HT-29 (cell line): ENCODE measurements at regions not wholly inside any gene's neighbourhood (a gene's known extent, or its start where the extent isn't known, plus 50 kb on each side); places are given as distances from the start of the nearest gene placed in this dataset.
A peak's percentile ranks its signal among the peaks of the same experiment; 100 is the strongest.

Experiments
- DNase-seq: peaks from one replicate; pipeline ENCODE4 v3.0.0-alpha.2; 2015; ENCODE audit warnings: low spot score

DNA sequence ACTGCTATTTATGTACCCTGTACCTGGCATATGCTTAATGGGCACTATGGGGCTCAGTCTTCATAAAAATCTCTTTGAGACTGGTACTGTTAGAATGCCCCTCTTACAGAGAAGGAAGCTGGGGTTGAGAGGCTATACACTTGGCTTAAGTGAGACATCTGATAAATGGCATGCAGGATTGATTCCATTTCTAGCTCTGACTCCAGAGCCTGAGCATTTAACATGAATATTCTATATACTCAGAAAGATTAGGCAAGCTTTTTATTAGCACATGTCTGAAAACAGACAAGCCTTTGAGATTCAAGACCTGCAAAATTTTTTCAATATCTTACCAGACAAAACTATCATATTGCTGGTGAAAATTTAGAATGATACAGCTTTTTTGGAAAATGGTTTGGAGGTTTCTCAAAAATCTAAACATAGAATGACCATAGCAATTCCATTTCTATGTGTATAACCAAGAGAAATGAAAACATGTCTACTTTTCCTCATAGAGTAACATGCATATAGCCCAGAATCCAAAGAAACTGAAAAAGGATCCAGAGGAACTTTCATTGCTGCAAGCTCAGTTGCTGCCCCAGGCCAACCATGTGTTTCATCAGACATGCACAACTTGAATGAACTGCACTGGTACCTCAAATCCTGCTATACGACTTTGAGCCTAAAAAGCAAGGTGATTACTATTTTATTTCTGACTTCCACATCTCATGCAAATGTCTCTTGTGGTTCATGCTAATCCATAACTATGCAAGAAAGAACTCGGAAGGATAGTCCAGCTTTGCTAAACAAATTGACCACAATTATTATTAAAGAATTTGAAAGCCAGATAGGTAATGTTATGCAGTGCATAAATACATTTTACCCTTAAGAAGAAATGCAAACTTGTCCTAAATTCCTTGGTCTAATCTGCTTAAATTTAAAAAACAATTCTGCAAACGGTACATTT lies 389.0 kb upstream of the GRIA1 start:
- no peak for DNase-seq

DNA sequence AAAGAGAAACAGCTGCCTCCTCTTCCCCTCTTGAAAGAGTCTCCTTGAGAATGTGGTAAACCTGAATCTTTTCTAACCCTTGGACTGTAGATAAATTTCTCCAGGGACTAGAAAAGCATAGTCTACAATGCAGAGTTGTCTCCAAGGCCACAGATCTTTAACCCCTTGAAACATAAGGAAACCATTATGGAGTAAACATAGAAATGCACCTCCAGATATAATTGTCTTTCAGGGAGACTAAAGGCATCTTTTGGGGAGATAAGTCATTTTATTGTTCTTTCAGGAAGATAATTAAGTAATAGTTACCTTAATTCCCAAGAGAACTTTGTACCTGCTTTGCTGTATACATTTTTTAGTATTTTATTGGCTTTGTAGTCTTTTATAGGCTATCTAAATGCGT lies 373.6 kb upstream of the GRIA1 start:
- DNase-seq = no peak

DNA sequence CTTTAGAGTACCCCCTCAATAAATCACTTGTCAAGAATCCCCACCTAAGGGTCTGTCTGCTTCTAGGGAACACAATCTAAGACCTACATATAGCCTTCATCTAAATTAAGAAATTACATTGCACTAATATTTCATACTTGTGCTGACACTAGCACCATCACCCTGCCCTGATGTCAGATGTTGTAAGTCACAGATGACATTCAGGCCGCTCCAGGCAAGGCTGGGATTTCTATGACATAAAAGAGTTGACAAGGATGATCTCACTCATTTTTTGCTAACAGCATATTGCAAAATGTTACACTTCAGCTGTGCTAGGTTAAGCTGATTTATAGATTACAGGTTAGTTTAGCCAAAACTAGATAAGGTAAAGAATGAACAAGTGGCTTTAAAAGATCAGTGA lies 372.5 kb upstream of the GRIA1 start:
- DNase-seq = no peak

DNA sequence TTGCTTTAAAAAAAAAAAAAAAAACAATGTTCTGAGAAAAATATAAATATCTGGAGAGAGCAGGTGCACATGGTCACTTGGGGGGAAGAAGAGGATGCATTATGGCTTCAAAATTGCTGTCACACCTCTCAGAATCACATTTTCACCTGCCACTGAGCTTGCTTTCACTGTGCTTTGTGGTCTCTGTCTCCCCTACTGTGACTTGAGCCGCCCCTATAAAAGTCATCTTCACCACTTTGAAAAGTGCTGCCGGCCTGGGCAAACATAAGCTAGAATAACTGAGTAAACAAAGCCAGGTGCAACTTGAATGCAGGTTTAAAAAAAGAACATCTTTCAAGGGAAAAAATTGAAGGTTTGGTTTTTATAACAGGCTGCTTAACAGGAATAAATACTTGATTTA lies 368.1 kb upstream of the GRIA1 start:
- DNase-seq = no peak

DNA sequence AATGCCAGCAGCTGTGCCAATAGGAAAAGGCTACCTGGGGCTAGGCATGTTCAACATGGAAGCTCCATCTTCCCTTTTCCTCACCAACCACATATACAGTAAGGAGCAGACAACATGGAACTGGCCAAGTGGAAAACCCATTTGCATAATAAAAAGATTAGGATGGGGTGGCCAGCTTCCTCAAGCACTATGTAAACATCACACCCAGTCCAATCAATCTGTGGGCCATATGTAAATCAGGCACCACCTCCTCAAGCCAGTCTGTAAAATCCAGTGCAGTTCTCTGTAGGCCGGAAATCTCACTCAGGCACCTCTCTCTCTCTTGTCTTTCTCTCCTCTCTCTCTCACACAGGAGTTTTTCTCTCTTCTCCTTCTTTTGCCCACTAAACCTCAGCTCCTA lies 360.2 kb upstream of the GRIA1 start:
- no peak for DNase-seq

DNA sequence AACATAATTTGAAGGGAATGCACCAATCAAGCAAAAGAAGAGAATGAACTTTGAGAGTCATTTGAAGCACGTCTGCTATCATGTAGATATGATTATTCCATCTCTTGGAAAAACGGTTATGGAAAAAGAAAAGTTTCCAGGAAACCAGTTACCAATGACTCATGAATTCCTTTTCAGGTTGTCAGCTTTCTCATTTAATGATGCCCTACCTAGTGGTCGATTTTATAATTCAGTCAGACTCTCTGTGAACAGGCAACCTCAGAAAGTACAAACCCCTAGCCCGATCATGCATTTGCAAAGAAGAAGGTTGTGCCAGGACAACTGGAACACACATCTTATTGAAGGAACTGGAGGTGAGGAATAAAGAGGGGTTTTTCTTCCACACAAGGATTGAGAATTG lies 355.1 kb upstream of the GRIA1 start:
- no peak for DNase-seq

DNA sequence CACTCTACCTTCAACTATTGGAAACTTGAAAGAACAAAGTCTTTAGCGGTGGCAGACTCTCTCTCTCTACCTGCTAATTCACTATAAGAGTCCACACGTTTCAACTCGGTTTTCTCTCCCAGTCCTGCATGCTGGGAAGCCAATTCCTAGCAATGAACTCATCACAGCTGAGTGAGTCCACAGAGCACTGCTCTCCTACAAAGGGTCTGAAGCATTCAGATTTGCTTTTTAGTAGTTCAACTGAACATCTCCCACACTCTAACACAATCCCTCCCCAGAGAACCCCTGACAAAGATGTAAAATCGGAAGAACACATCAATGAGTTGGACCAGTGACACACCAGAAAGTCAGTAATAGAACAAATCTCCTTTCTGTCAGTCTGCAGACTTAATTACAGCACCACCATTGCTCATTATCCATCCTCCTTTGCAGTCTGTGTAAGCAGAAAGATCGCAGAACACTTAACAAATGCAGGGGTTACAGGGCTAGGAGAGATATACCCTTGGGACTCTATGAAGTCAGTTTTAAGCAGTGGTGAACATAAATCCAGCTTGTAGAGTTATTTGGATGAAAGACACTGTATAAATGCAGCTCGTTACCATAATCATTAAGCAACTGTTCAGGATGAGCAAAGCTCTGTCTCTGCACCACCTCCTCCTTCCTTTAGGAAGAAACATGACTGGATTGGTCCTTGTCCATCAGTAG lies 353.4 kb upstream of the GRIA1 start:
- no peak for DNase-seq

DNA sequence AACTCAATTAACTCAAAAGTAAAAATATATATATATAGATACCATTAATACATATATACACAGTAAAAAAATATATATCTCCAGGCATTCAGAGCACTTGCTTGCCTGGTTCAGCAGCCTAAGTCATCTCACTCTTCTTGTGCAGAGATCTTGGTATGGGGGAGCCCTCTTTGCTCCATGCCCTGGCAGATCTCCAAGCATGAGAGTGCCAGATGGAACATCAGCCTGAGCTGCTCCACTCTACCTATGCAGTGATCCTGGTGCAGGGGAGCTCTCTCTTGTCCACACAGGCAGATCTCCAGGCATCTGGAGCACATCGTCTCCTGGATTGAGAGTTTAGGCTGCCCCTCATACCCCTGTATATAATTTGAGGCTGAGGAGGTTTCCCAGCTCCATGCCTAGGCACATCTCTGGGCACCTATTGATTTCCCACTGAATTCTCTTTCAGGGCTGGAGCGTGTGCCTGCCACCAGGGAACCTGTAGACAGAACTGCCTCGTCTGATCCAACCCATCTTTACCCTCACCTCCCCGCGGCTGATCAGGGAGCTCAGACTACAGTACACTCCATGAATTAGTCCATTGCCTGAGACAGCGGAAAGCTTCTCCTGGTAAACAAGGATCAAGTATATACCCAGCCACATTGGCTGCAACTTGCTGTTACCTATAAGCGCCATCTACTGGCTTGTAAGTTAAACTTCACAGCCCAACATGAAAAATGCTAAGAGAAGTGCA lies 342.4 kb upstream of the GRIA1 start:
- peak; percentile 32 for DNase-seq

DNA sequence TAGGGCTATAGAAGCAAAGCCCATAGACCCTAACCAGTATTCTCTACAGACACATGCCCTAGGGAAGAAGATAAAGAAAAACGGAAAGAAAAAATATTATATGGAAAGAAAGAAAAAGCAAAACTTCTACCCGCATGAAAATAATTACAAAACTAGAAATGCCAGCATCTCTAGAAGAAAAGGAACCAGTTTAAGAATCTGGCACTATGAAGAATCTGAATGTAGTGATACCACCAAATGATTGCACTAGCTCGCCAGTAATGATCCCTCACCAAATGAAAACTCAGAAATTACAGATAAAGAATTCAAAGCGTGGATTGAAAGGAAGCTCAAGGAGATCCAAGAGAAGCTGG lies 341.9 kb upstream of the GRIA1 start:
- no peak for DNase-seq

DNA sequence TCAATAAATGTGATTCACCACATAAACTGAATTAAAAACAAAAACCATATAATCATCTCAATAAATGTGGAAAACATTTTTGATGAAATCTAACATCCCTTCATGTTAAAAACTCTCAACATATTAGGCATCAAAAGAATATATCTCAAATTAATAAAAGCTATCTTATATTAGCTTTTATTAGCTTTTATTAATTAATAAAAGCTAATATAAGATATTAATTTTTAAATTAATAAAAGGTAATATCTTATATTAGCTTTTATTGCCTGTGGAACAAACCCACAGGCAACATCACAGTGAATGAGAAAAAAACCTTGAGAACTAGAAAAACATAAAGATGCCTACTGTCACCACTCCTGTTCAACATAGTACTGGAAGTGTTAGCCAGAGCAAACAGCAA lies 338.9 kb upstream of the GRIA1 start:
- no peak for DNase-seq

DNA sequence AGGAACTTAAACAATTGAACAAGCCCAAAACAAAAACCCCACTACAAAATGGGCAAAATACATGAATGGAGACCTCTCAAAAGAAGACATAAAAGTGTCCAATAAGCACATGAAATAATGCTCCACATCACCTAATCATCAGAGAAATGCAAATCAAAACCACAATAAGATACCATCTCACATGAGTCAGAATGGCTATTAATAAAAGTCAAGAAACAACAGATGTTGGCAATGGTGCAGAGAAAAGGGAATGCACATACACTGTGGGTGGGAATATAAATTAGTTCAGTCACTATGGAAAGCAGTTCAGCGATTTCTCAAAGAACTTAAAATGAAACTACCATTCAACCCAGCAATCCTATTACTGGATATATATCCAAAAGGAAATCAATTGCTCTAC lies 337.4 kb upstream of the GRIA1 start:
- peak; percentile 12 for DNase-seq

DNA sequence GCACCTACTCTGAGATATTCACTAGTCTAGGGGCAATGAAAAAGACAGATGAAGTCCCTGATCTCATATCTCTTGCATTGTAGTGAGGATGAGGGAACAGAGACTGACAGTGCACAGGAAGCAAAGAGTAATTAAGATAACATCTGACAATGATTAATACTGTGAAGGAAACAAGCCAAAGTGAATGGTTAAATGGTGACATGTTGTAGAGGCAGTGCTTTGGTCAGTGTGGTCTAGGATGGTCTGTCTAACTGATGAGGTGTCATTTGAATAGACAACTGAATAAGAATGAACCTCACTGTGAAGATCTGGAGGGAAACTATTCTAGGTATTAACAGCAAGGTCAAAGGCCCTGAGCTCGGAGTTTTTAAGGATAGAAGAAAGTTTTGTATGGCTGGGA lies 333.3 kb upstream of the GRIA1 start:
- DNase-seq = no peak

DNA sequence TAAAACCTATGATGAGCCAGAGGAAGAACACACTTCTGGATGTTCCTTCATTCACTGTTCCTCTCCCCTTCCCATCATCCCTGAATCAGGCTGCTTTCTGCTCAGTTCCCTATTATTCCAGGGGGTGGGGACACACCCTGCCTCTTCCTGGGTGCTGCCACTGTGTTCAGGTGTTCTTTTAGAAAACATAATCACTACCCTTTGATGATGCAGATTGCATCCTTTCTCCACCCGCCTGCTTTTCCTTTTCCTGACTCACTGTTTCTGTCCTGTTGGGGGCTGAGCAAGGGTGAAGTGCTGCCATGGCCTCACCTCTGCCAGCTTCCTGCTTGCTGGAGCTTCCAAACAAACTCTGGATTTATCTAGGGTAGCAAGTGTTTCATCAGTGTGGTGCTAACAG lies 331.9 kb upstream of the GRIA1 start:
- DNase-seq = no peak

DNA sequence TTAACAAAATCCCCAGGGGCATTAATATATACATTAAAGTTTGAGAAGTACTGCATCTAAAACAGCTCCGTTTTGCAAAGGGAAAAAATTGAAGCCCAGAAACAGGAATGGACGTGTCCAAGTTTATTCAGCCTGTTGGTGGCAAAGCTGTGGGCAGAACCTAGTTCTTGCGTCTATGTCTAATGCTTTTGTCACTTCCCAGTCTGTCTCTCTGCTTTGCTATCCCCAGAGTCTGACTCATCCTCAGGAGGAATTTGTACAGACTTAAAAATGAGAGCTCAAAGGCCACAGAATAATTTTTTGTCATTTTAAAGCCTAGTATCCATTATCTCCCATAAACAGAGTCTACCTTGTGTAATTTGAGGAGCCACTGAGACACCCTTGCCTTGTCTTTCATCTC lies 330.9 kb upstream of the GRIA1 start:
- DNase-seq = no peak

DNA sequence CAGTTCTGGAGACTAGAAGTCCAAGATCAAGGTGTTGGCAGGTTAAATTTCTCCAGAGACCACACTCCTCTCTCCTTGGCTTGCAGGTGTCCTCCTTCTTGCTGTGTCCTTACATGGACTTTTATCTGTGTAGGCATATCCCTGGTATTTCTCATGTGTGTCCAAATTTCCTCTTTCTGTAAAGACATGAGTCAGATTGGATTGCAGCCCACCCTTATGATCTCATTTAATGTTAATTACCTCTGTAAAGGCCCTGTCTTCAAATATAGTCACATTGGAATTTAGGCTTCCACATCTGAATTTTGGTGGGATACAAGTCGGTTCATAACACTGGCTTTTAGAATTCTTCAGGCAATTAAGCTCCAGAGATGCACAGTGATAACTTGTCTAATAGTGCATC lies 322.2 kb upstream of the GRIA1 start:
- DNase-seq = no peak

DNA sequence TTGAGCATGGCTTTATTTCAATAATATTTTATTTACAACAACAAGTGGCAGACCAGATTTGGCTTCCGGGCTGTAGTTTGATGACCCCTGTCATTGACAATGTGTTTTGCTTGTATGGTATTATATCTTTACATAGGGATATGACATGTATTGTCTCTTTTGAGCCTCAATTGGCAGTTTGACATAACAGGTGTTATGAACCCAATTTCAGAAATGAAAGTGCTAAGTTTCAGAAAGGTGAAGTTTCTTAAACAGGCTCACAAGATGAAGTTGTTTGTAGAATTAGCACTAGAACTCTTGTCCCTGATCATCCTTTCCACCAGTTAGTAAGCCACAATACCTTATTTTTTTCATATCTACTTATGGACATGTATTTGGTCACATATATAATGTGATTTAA lies 303.0 kb upstream of the GRIA1 start:
- DNase-seq = no peak

DNA sequence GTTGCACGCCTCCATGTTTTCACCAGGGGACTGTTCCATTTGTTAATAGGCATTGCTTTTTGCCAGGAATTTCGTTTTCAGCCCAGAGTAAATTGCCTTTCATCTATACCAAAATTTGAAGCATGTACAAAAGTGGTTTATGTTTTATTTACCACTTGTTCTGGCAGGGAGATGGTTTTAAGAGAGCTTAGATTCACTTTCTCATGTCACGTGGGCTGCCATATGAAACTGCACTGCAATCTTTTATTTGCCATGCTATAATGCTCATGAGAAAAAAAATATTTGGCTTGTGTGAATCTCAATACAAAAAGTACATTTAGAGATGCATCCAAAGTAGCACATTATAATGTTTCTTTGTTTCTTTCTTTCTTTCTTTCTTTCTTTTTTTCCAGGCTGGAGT lies 284.1 kb upstream of the GRIA1 start:
- no peak for DNase-seq

DNA sequence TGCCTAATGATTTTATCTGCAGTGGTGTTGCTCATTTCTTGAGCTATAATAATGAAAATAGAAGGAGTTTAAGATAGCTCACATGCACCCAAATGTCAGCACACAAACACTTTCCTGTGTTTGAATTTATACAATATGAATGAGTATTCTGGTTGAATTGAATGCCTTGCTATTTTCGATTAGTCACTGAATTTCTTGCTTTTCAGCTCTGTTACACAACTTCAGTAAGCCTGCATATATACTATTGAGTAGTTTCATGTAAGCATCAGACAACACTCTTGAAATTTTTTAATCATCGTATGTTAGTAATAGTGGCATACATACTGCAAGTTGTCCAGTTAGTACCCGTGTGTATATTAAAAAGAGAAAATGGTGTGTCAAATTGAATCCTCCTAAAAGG lies 281.5 kb upstream of the GRIA1 start:
- DNase-seq = no peak

DNA sequence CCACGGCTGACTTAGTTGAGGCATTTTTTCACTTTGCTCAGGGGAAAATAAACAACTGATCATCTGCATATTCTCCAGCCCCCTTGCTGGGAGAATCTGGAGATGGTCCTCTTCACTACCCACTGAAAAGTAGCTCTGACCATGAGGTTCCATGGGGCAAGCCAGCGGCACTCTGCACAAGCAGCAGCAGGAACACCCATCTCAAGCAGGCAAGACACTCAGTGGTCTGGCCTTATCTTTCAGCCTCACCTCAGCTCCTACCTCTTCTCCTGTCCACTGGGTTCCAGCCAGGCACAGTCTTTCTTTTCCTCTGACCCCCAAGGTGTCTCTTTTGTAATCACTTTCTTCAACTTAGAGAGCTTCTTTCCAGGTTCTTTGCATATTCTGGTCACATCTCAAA lies 280.8 kb upstream of the GRIA1 start:
- no peak for DNase-seq

DNA sequence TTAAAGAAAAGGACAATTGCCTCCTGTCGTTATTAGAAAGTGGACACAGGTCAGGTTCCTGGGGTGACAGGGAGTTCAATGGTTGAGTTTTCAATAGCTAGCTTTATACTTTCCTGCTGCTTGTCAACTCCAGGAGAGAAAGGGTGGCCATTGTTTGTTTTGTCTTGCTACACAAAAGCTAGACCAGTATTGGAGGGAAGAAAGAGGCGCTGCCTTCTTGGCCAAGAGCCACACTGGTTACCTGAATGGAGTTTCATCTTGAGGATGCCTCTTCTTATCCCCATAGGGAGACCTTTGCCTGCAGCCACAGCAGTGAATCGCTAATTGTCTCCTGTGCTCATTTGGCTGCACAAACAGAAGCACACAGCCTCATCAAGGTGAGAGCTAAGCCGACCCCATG lies 279.4 kb upstream of the GRIA1 start:
- no peak for DNase-seq

DNA sequence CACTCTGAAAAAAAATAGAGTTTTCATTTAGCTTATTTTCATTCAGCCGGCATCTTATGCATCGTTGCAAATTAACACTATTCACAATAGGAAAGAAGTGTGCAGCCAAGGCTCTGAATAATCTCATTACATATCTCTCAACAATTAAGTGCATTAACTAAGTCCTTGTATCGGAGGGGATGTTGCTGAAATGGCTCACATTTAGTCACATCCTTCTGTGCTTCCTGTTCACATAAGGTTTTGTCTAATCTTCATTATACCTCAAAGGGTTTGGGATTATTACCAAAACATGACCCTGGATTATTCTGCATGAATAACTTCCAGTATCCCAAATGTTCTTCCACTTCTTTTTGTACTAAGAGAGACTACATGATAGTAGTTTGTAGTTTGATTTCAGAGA lies 278.0 kb upstream of the GRIA1 start:
- no peak for DNase-seq

DNA sequence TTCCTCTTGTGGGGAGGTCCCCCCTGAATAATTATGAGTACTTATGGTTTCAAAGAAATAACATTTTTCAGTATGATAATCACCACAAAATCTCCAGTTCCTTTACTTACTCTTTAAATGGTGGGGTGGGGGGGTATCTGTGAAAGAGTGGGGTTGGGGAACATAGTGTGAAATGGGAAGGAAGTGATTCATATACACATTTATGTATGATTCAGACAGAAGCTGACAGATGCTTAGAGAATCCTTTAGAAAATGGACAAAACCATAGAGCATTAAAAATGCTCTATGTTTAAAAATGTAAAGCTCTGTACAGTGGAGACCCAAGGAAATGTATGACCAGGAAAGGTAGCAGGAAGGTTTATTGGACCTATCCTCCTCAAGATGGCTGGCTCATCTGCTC lies 267.5 kb upstream of the GRIA1 start:
- no peak for DNase-seq

DNA sequence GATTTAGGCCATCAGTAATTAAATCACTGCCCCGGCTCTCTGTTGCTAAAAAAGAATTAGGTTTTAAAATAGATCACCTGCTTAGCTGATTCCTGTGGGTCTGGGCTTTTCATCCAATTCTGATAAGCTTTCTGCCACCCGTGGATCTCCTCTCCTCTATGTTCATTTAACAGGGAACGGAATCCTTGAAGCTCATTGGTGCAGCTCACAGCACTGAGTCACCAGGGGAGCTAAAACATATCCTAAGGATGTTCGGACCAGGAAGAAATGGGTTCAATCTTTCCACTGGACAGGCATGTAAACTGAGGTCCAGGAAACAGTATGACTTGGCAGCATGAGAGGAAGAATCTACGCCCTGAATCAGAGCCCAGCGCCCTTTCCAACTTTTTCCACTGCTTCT lies 267.1 kb upstream of the GRIA1 start:
- no peak for DNase-seq
